Erythroblast (primary cell): ENCODE measurements at regions not wholly inside any gene's neighbourhood (a gene's known extent, or its start where the extent isn't known, plus 50 kb on each side); places are given as distances from the start of the nearest gene placed in this dataset.
"Not testable (repeated sequence)": the region's sequence is repeated elsewhere in the genome, so short reads cannot be mapped to it uniquely, and the experiment has no call there.

Source experiments
- GATA1 ChIP-seq: IDR thresholded peaks from 2 replicates; pipeline ENCODE4 v1.6.1; 2011; ENCODE audit warnings: low read depth, mild to moderate bottlenecking, control low read depth, low read length, moderate library complexity
- POLR2A ChIP-seq: IDR thresholded peaks from 2 replicates; pipeline ENCODE4 v1.6.1; 2011; ENCODE audit warnings: mild to moderate bottlenecking, low read length

GRCh38 chr2:146371364-146371763 is 1473.5 kb upstream of the ACVR2A start:
- TF ChIP-seq POLR2A, GATA1: not testable (repeated sequence)
